Astrocyte of the cerebellum (primary cell): ENCODE measurements at regions not wholly inside any gene's neighbourhood (a gene's known extent, or its start where the extent isn't known, plus 50 kb on each side); places are given as distances from the start of the nearest gene placed in this dataset.

ENCODE experiments used
- DNase-seq: peaks from one replicate; pipeline ENCODE4 v3.0.0-alpha.2; 2011; ENCODE audit warnings: low read depth
- H3K4me3 ChIP-seq: 2 replicates; pipeline ENCODE4 v1.5.1; 2011; ENCODE audit warnings: mild to moderate bottlenecking, low read depth, low read length, moderate library complexity
- in situ Hi-C: cut with HindIII; loops from 2 replicates; pipeline ENCODE4 v1.10.0; 2017; ENCODE audit warnings: low sequenced_read_pairs
- TF ChIP-seq, protein P1 (sequence below): IDR thresholded peaks from 2 replicates; pipeline ENCODE4 v1.5.1; 2012; ENCODE audit warnings: low read length, low read depth, moderate library complexity, mild to moderate bottlenecking; ENCODE audit errors: missing control alignments

GRCh38 chr2:8006181-8006580 is 675.7 kb upstream of the ID2 start:
- no peak overlapping the region for H3K4me3 ChIP-seq
- no peak for DNase-seq
- in situ Hi-C loops = no loop called here
- TF ChIP-seq, protein P1, sequence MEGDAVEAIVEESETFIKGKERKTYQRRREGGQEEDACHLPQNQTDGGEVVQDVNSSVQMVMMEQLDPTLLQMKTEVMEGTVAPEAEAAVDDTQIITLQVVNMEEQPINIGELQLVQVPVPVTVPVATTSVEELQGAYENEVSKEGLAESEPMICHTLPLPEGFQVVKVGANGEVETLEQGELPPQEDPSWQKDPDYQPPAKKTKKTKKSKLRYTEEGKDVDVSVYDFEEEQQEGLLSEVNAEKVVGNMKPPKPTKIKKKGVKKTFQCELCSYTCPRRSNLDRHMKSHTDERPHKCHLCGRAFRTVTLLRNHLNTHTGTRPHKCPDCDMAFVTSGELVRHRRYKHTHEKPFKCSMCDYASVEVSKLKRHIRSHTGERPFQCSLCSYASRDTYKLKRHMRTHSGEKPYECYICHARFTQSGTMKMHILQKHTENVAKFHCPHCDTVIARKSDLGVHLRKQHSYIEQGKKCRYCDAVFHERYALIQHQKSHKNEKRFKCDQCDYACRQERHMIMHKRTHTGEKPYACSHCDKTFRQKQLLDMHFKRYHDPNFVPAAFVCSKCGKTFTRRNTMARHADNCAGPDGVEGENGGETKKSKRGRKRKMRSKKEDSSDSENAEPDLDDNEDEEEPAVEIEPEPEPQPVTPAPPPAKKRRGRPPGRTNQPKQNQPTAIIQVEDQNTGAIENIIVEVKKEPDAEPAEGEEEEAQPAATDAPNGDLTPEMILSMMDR = no peak

DNA sequence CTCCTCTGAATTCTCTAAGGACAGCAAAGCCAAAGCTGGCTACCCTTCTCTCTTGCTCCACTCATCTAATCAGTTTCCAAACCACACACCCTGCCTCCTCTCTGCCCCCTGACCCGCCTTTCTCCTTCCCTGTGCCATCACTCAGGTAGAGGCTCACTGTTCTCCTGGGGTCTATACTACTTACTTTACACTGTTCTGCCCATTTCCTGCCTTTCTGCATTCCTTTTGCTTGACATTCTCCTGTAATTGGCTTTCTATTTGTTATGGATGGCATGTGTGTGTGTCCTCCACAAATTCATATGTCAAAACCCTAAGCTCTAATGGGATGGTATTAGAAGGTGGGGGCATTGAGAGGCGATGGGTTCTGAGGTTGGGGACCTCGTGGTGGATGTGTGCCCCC is 675.2 kb upstream of the ID2 start:
- TF ChIP-seq, protein P1 = no peak
- in situ Hi-C loops = no loop called here
- H3K4me3 ChIP-seq = no peak overlapping the region
- no peak for DNase-seq

- TF ChIP-seq, protein P1 = no peak
- no peak overlapping the region for H3K4me3 ChIP-seq
- no peak for DNase-seq
- in situ Hi-C loops = no loop called here
Observed at GRCh38 chr2:8009010-8009597, 672.8 kb upstream of the ID2 start.

DNA sequence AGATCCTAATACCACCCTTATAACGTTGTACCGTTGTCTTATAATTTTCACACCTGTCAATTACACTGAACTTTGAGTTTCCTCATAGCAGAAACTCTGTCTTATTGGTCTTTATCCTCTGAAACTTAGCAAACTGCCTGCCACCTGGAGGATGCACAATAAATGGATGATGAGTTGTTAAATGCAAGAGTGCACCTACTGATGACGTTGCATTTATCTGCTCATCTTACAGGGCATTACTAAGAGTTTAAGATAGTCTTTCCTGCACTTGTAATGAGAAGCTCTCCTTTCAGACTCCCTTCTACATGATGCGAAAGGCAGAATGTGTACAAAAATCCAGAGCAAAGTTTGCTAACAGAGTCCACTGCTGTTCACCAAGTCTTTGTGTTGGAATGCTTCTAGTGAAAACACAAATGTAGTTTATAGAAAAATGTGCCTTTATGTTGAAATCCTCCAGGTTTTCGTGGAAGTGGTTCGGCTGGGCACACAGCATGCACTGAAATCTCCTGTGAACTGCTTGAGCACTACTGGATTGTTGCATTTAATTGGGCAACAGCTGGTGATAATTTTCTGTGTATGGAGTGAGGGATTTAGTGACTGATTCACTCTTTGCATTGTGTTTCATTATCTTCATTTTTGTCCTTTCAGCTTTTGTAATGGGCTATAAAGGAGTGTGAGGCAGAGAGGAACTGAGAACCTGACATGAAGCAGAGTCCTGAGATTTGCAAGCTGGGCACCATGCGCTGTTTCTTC is 665.8 kb upstream of the ID2 start:
- in situ Hi-C loops = no loop called here
- TF ChIP-seq, protein P1 = no peak
- DNase-seq = no peak
- H3K4me3 ChIP-seq = no peak overlapping the region

DNA sequence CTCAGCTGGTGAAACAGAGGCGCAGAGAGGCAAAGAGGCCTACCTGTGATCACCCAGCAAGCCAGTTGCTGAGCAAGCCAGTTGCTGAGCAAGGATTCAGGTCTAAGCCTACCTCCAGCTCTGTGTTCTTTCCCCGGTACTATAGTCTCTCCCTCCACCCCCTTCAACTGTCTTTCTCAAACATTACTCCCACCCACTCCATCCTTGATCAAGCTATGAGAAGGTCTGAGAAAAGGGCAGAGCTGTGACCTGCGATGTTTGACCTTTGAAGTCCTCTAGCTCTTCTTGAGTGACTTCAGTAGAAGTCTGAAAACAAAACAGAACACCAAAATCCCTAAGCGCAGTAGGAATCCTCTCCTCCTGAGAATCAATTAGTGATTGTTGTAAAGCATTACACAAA is 665.2 kb upstream of the ID2 start:
- in situ Hi-C loops = no loop called here
- H3K4me3 ChIP-seq = no peak overlapping the region
- no peak for DNase-seq
- TF ChIP-seq, protein P1 = no peak

GRCh38 chr2:8018956-8019355 is 662.9 kb upstream of the ID2 start:
- in situ Hi-C loops = no loop called here
- TF ChIP-seq, protein P1 = no peak
- no peak overlapping the region for H3K4me3 ChIP-seq
- no peak for DNase-seq
